ENCODE measurements at regions not wholly inside any gene's neighbourhood (a gene's known extent, or its start where the extent isn't known, plus 50 kb on each side); places are given as distances from the start of the nearest gene placed in this dataset.
"Not testable (repeated sequence)": the region's sequence is repeated elsewhere in the genome, so short reads cannot be mapped to it uniquely, and the experiment has no call there.

- no peak for DNase-seq
Measured at GRCh38 chr1:104182251-104182650, 432.6 kb downstream of the AMY1C start.

GRCh38 chr1:104189207-104189606 is 439.5 kb downstream of the AMY1C start:
- DNase-seq: no peak

GRCh38 chr1:104190821-104191220 is 441.1 kb downstream of the AMY1C start:
- DNase-seq: no peak

GRCh38 chr1:104195395-104195794 is 445.7 kb downstream of the AMY1C start:
- DNase-seq: no peak

- no peak for DNase-seq
Measured at GRCh38 chr1:104196136-104196535, 446.4 kb downstream of the AMY1C start.

- no peak for DNase-seq
Measured at GRCh38 chr1:104197516-104197915, 447.8 kb downstream of the AMY1C start.

- DNase-seq: no peak
Measured at GRCh38 chr1:104212239-104212638, 462.5 kb downstream of the AMY1C start.

GRCh38 chr1:104217395-104217986 is 467.8 kb downstream of the AMY1C start:
- not testable (repeated sequence) for DNase-seq

- no peak for DNase-seq
Measured at GRCh38 chr1:104229860-104230259, 480.2 kb downstream of the AMY1C start.

- no peak for DNase-seq
Measured at GRCh38 chr1:104231676-104232075, 482.0 kb downstream of the AMY1C start.

- DNase-seq: no peak
Measured at GRCh38 chr1:104235141-104235540, 485.4 kb downstream of the AMY1C start.

- no peak for DNase-seq
Measured at GRCh38 chr1:104238991-104239390, 489.3 kb downstream of the AMY1C start.

GRCh38 chr1:104248385-104248784 is 498.7 kb downstream of the AMY1C start:
- no peak for DNase-seq

GRCh38 chr1:104259481-104259880 is 509.8 kb downstream of the AMY1C start:
- DNase-seq: no peak

- DNase-seq: not testable (repeated sequence)
Measured at GRCh38 chr1:104263110-104263509, 513.4 kb downstream of the AMY1C start.

- DNase-seq: no peak
Measured at GRCh38 chr1:104264521-104264920, 514.8 kb downstream of the AMY1C start.

- no peak for DNase-seq
Measured at GRCh38 chr1:104265163-104265562, 515.5 kb downstream of the AMY1C start.

GRCh38 chr1:104266612-104267011 is 516.9 kb downstream of the AMY1C start:
- no peak for DNase-seq

- not testable (repeated sequence) for DNase-seq
Measured at GRCh38 chr1:104288322-104288721, 538.6 kb downstream of the AMY1C start.

- DNase-seq: no peak
Measured at GRCh38 chr1:104291156-104291555, 541.5 kb downstream of the AMY1C start.

GRCh38 chr1:104294259-104294658 is 544.6 kb downstream of the AMY1C start:
- DNase-seq: no peak

- DNase-seq: no peak
Measured at GRCh38 chr1:104295511-104295910, 545.8 kb downstream of the AMY1C start.

- no peak for DNase-seq
Measured at GRCh38 chr1:104309673-104310072, 560.0 kb downstream of the AMY1C start.

- DNase-seq: no peak
Measured at GRCh38 chr1:104315823-104316222, 566.1 kb downstream of the AMY1C start.

- DNase-seq: no peak
Measured at GRCh38 chr1:104322131-104322530, 572.4 kb downstream of the AMY1C start.

- no peak for DNase-seq
Measured at GRCh38 chr1:104329278-104329677, 579.6 kb downstream of the AMY1C start.
